Iris pigment epithelial cell (primary cell): ENCODE measurements at regions not wholly inside any gene's neighbourhood (a gene's known extent, or its start where the extent isn't known, plus 50 kb on each side); places are given as distances from the start of the nearest gene placed in this dataset.
A peak's percentile ranks its signal among the peaks of the same experiment; 100 is the strongest.
"Not testable (repeated sequence)": the region's sequence is repeated elsewhere in the genome, so short reads cannot be mapped to it uniquely, and the experiment has no call there.

Experiments used
- DNase-seq: peaks from one replicate; pipeline ENCODE4 v3.0.0-alpha.2; 2011; ENCODE audit warnings: low read depth

DNA sequence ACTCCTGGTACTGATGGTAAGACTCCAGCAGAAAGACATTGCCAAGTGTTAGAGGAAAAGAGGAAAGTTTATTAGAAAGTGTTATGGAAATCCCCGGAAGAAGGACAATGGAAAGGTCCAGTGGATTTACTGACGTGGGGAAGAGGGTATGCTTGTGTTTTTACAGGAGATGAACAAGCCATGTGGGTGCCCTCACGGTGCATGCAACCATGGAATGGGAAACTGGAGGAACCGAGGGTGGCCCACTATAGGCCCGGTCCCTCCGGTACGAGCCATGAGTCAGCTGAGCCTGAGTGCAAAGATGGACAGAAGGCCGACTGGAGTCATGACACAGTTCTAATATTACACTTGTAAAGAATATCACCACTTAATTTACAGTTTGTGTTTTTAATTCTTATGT is 123.3 kb upstream of the ZCCHC13 start:
- DNase-seq, result no peak

DNA sequence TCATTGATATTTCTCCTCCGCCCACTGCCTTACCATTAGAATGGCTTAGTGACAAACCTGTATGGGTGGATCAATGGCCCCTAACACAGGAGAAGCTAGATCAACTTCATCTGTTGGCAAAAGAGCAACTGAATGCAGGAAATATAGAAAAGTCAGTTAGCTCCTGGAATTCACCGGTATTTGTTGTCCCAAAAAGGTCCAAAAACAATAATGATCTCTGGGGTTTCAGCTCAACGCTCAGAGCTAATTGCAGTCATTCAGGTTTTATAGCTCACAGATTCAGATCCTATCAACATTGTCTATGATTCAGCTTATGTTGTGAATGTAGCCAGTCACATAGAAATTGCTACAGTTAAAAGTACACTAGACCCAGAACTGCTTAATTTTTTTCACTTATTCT is 124.0 kb upstream of the ZCCHC13 start:
- no peak for DNase-seq

DNA sequence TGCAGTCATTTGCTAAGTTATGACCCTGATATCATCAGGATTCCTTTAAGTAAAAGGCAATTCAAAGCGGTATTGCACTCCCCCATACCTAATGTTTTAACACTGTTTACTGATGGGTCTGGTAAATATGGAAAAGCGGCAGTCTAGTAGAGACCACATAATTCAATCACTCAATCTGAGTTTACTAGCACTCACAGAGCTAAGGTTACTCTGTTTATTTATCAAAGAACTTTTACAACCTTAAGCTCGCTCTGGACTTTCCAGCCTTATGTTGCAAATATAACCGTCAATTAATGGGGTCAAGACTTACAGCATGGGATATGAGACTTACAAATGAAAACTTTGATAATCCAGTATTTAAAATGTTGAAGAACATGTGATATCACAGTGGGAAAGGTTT is 124.5 kb upstream of the ZCCHC13 start:
- DNase-seq, result peak; percentile 7

DNA sequence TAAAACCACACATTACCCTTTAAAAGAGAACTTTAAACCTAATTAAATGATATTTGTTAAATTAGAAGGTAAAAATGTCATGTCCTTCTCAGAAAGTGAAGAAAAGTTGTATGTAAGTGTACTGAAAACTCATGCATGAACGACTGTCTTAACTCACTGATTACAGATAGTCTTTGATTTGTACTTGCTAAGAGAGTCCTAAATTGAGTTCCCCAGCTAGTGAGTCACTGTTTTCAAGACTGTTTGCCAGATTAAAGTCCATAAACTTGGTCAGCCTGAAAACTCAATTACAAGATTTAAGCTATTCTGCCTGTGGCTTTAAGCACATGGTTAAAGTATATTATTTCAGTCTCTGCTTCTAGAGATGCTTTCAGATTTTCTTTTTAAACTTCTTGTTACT is 124.9 kb upstream of the ZCCHC13 start:
- peak; percentile 63 for DNase-seq

DNA sequence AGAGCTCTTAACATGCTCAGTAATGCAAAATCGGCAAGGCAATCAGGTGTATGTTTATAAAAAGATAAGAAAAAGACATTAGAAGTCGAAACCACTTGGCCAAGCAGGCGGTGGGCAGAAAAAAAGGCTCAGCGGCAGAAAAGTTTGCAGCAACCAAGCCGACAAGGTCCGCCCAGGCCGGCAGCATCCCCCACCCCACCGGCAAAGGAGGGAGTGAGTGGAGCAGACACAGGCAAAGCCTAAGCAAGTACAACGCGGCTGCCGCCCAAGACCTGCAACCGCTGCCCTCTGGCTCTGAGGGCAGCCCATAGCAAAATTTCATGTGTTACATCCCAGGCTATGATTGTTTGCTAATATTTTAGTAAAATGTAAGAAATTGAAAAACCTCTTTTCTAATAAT is 125.4 kb upstream of the ZCCHC13 start:
- no peak for DNase-seq

DNA sequence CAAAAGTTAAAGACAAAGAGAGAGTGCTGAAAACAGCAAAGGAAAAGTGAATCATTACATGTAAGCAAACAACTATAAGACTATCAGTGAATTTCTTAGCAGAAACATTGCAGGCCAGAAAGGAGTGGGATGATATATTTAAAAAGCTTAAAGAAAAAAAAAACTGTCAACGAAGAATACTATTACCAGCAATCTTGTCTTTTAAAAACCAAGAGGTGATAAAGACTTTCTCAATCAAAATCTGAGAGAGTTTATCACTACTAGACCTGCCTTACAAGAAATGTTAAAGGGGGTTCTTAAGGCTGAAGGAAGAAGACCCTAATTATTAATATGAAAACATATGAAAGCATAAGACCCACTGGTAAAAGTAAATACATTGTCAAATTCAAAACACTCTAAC is 132.5 kb upstream of the ZCCHC13 start:
- DNase-seq, result no peak

DNA sequence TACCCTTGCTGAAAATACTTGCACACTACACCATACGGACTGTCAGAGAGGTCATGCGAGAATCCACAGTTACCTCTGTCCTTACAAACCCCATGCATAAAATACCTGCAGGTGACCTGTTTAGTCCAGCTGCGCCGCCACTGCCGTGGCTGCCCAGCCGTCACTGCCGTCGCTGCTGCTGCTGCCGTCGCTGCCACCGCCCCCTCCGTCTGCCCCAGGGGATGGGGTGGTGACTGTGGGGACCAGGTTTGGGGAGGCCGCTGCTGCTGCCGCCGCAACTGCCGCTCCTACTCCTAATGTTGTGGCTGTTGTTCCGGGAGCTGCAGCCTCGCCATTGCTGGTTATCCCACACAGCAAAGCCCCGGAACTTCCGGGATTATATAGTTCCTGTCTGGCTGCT is 141.8 kb upstream of the ZCCHC13 start:
- no peak for DNase-seq

DNA sequence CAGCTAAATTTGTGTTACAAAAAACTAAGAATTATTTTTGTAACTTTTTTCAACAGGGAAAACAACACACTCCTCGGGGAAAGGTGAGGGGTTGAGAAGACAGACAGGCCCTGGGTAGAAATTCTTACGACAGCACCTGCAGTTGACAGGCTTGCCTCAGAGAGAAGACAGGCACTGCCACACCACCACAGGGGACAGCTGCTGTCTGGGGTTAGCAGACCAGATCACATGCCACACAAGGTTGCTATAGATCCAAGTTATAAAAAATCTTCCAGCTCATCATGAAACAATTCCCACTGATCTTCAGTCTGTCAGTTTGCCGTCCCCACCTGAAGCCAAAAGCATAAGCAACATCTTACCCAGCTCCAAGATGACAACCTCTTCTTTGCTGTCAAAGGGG is 143.2 kb upstream of the ZCCHC13 start:
- DNase-seq, result no peak

DNA sequence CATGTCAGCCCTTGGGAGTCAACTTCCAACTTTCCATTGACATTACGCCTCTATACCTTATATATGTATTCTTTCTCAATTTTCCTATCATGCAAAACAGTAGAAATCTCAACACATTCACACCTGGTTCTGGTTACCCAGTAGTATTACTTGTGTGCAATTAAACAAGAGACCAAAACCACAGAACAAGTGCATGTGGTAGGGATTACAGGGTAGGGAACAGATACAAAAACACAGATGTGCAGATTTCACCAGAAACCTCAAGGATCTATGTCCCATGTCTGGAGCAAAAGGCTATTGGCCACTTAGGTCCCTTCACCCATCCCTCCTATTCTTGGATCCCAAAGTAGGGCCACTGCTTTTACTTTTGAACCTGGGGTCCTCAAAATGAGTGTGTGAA is 143.6 kb upstream of the ZCCHC13 start:
- DNase-seq, result no peak

DNA sequence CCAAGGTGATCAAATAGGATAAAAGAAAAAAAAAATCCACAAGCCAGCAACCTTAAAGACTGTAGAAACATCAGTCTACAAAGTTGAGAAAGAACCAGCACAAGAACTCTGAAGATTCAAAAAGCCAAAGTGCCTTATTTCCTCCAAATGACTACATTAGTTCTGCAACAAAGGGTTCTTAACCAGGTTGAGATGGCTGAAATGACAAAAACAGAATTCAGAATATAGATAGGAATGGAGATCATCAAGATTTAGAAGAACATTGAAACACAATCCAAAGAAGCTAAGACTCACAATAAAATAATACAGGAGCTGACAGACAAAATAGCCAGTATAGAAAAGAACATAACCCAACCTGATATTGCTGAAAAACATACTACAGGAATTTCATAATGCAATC is 156.5 kb upstream of the ZCCHC13 start:
- no peak for DNase-seq

DNA sequence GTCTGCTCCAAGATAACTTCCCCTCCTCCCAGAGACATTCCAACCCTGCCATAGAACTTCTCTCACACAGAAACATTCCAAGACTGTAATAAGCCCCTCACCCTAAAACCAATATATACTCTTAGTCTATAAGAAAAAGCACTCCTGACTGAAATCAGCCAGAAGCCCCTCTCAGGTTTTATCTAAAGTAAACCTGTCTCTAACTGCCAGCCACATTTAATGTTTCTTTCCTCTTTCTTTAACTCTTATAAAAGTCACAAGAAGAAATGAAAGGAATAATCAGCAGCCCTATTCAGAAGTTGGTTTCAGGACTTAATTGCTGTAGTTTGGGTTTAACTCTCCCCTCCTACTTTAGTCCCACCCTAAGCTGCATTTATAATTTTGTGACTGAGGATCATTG is 165.0 kb upstream of the ZCCHC13 start:
- no peak for DNase-seq

DNA sequence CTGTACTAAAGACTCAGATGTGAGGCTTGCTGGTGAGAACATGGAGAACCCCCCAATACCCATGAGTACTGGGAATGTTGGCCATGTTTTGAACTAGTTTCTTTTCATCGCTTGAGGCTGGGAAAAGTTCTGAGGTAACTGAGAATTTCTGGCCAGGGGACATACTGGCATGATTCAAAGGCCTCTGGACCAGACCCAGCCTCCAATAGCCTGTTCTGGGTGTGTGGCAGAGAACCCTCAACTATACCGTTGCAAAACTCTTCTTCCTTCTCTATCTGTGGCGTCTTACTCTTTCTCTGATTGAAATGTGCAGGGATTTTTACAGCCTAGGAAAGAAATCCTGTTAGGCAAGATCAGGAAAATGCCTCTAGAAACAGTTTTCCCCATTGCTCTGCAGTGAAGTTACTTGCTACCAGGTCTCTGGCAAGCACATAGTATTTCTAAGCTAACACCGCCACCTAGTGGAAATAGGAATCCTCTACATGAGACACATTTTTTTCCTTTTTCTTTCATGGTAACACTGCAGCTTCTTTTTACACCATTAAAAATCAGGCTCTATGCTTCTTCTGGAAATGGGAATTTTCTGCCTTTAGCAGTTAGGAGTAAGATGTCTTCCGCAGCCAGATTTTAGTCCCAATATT is 170.7 kb upstream of the ZCCHC13 start:
- peak; percentile 75 for DNase-seq

DNA sequence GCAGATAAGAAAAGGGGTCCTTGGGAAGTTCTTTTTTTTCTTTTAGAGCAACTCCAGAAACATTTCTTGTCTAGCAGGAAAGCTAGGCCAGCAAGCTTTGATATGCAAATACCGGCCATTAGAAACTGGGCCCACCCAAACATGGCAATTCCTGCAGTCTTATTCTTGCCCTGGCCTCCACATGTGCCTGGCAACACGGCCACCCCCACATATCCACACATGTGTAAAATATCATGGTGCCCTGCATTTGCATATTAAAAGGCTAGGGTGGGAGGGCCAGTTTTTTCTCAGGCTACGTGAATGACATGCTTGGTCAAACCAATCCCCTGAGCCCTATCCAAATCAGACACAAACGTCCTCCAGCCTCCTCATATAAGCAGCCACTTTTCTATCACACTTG is 171.7 kb upstream of the ZCCHC13 start:
- DNase-seq, result no peak

DNA sequence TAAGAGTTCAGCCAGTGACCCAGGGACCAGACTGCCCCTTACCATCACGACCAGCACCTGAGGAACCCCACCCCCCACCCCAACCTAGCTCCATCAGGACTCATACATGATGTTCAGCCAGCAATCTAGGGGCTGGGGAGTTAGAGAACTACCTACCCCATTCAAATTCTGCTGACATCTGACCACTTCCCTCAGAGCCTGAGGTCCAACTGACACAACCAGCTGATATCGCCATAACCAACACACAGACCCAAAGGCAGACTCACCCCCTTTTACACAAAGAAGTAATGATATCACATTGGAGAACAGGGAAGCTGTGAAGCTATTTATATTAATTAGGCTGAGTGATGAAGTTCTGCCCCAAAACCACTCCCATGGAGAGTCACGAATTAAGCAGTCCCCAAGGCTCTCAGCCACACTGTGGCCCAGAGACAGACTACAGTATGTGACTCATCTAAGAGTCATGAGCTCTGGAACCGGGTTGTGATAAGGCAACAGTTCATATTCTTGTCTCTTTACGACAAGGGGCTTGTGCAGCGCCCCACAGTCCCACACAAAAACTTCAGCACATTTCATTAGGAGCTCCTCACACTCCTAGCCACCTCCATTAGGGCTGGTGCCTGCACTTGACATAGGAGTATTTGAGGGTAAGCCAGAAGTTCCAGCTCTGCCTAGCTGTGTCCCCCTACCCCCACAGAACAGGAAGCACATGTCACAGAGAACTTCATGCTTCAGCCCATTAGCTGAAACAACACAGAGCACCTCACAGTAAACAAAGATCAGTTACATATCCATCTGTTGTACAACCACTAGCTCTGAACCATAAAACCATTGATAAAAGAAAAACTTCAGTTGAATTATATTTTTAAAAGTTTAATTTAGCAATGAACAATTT is 184.7 kb upstream of the ZCCHC13 start:
- peak; percentile 32 for DNase-seq

DNA sequence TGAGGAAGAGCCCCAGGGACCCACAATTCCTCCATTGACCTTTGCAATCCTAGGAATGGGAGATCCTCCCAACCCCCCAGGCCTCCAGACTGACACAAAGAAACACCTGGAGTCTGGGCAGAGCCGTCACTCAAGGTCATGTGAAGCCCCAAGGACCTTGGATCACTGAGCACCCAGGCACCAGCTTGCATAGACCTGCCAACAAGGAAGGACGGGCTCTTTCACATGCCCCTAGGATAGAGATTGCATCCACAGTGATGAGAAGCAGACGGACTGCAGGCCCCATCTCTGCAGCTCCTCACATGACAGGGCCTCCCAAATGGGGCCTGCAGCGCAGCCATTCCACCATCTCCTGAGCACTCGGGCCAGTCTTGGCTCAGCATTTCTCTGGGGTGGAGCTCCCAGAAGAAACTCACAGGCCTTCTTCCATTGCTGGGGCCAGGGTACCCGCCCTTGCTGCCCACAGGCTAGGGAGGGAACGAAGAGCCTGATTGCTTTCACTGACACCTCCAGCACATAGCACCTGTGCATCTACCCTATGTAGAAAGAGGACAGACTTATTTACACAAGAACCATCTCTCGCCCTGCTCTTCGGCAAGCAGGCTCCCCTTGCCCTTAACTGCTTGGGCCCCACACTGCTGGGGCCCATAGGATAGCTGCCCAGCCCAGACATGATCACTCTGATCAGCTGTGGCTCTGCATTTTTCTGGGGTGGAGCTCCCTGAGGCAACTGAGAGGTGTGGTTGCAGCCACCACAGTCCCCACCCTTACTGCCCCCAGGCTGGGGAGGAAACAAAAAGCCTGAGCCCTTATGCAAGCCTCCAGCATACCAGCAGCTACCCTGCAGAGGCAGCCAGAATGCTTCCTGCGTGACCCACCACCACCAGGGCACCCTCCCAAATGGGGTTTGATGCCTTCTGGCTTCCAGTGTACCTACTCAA is 185.7 kb upstream of the ZCCHC13 start:
- no peak for DNase-seq

DNA sequence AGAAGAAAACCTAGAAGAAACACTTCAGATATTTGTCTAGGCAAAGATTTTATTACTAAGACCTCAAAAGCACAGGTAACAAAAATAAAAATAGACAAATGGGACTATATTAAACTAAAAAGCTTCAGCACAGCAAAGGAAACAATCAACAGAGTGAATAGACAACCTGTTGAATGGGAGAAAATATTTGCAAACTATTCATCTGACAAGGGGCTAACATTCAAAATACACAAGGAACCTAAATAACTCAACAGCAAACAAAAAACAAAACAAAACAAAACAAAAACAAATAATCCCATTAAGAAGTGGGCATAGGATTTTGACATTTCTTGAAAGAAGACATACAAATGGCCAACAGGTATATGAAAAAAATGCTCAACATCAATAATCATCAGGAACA is 192.7 kb upstream of the ZCCHC13 start:
- no peak for DNase-seq

DNA sequence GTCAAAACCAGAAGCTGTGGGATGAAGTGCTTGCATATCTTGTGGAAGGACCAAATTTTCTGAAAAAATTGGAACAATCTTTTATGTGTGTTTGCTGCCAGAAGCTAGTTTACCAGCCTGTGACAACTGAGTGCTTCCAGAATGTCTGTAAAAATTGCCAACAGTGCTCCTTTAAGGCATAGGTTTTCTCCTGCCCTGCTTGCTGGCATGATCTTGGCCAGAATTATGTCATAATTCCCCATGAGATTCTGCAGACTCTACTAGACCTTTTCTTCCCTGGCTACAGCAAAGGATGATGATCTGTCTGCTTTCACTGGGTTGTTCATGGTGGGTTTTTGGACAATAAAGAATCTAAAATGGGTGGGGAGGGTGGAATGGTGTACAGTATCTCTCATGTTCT is 196.3 kb upstream of the ZCCHC13 start:
- DNase-seq, result no peak

DNA sequence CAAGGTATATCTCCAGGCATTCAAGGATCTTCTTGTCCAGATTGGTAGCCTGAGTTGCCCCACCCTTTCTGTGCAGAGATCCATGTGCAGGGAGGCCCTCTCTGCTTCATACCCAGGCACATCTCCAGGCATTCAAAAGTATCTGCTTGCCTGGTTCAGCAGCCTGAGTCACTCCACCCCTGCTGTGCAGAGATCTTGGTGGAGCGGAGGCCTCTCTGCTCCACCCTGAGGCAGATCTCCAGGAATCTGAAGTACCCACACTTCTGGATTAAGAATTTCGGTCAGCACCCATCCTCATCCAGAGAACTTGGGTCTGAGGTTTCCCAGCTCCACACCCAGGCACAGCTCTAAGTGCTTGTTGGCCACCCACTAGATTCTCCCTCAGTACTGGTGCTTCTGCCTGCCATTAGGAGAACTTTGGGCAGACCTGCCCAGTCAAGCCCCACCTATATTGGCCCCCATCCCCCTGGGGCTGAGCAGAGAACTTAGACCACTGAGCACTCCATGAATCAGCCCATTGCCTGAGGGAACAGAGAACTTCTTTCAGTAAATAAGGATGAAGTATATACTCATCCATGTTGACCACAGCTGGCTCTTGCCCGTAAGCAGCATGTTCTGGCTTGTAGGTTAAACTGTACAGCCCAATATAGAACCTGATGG is 199.5 kb upstream of the ZCCHC13 start:
- peak; percentile 16 for DNase-seq

DNA sequence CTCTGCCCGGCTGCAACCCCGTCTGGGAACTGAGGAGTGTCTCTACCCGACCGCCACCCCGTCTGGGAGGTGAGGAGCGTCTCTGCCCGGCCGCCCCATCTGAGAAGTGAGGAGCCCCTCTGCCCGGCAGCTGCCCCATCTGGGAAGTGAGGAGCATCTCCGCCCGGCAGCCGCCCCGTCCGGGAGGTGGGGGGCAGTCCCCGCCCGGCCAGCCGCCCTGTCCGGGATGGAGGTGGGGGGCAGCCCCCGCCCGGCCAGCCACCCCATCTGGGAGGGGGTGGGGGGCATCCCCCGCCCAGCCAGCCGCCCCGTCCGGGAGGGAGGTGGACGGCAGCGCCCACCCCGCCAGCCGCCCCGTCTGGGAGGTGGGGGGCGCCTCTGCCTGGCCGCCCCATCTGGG is 205.6 kb upstream of the ZCCHC13 start:
- DNase-seq, result not testable (repeated sequence)

DNA sequence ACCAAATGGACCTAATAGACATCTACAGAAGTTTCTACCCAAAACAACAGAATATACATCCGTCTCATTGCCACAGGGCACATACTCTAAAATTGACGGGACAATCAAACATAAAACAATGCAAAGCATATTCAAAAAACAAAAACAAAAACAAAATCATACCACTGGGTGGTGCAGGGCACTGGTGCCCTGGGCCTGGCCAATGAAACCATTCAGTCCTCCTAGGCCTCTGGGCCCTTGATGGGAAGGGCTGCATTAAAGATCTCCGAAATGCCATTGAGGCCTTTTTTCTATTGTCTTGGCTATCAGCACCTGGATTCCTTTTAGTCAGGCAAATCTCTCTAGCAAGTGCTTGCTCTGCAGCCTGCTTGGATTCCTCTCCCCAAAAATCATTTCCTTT is 213.9 kb upstream of the ZCCHC13 start:
- no peak for DNase-seq

DNA sequence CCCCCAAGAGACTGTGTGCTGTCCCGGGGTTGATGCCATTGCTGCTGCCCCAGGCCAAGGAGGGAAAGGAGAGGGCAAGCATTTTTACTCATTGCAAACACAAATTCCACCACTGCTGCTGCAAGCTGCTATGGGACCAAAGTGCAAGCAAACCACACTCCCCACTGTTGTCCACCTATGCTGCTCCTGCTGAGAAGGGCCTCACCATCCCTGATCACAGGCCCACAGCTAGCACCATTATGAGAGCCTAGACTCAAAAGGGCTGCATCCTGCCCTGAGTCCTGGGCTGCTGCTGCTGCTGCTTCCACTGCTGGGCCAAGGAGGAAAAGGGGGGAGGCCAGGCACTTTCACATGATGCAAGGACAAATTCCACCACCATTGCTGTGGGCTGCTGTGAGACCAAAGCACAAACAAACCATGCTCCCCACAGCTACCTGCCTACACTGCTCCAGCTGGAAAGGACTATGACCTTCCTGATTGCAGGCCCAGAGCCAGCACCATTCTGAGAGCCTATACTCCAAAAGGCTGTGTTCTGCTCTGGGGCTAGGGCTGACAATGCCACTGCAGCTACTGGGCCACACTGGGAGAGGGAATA is 218.2 kb upstream of the ZCCHC13 start:
- DNase-seq, result no peak

DNA sequence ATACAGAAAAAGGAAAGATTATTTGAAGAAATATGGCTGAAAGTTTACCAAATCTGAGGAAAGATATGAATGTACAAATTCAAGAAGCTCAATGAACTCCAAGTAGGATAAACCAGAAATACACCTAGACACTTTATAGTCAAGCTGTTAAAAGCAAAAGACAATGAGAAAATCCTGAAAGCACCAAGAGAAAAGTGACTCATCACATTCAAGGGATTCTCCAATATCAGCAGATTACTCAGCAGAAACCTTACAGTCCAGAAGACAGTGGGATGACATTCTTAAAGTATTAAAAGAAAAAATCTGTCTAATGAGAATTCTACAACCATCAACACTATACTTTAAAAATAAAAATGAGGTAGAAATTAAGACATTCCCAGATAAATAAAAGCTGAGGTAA is 223.8 kb upstream of the ZCCHC13 start:
- peak; percentile 11 for DNase-seq
